Sigmoid colon (tissue), 6 donors: ENCODE measurements at regions not wholly inside any gene's neighbourhood (a gene's known extent, or its start where the extent isn't known, plus 50 kb on each side); places are given as distances from the start of the nearest gene placed in this dataset.

Experiments
- DNase-seq: peaks from one replicate; pipeline ENCODE4 v3.0.0-alpha.2; 2019
- H3K27ac ChIP-seq, 4 donors: fragments of 200-600 bp; sonication (generic); one replicate each; pipeline ENCODE4 v1.5.1; 2016 to 2019; ENCODE audit warnings: mild to moderate bottlenecking in 1 of 4
- H3K27me3 ChIP-seq, 3 donors: fragments of 200-600 bp; sonication (generic); one replicate each; pipeline ENCODE4 v1.5.1; 2019; ENCODE audit warnings: mild to moderate bottlenecking in 1 of 3
- H3K36me3 ChIP-seq, 4 donors: fragments of 200-600 bp; sonication (generic); one replicate each; pipeline ENCODE4 v1.5.1; 2016 to 2019
- H3K4me1 ChIP-seq, 4 donors: fragments of 200-600 bp; sonication (generic); one replicate each; pipeline ENCODE4 v1.5.1; 2017 to 2019
- H3K4me3 ChIP-seq, 4 donors: fragments of 200-600 bp; sonication (generic); one replicate each; pipeline ENCODE4 v1.5.1; 2017 to 2019; ENCODE audit warnings: mild to moderate bottlenecking in 2 of 4, moderate library complexity in 1 of 4
- H3K9me3 ChIP-seq, 4 donors: fragments of 200-600 bp in 3 of 4; sonication (generic) in 3 of 4; one replicate each; pipeline versions ENCODE4 v1.5.1 to v1.6.1; 2013 to 2019
- EP300 ChIP-seq, 4 donors: sonication (generic); formaldehyde crosslinking; IDR thresholded peaks; one replicate each; pipeline ENCODE4 v1.6.1; 2017; ENCODE audit warnings: antibody characterized with exemption in 4 of 4
- POLR2A ChIP-seq, 2 donors: fragments of 450-650 bp; IDR thresholded peaks; one replicate each; pipeline ENCODE4 v1.6.1; 2016; ENCODE audit warnings: antibody characterized with exemption in 2 of 2, mild to moderate bottlenecking in 2 of 2, moderate library complexity in 2 of 2
- POLR2AphosphoS5 ChIP-seq, 4 donors: sonication (generic); formaldehyde crosslinking; IDR thresholded peaks; one replicate each; pipeline ENCODE4 v1.6.1; 2017; ENCODE audit warnings: antibody characterized with exemption in 4 of 4
- WGBS, 2 donors: extraction: QIAGEN DNeasy Blood & Tissue Kit; methylation state at CpG; one replicate each; pipeline ENCODE4 v1.1.7; 2013; 5-methylcytosine and 5-hydroxymethylcytosine counted together
- intact Hi-C: fragments of 100-400 bp; cut with DNase I; formaldehyde crosslinking; loops from one replicate; pipeline ENCODE4 v1.15.1; 2023
- TF ChIP-seq, protein P1 (sequence below), 4 experiments: fragments of 450-650 bp in 3 of 4; fragments of 200-600 bp in 1 of 4; IDR thresholded peaks; one replicate each; pipeline ENCODE4 v1.5.1; 2016 to 2019; ENCODE audit warnings: antibody characterized with exemption in 4 of 4, mild to moderate bottlenecking in 3 of 4, moderate library complexity in 2 of 4
- donor health status: healthy with polysubstance abuse.
- donor health status: healthy.

GRCh38 chr11:71383461-71383860, 64.7 kb downstream of the DHCR7 start:
- WGBS, 2 donors: 74 to 75% methylated on average over 1 of the region's 1 CpG
- H3K27me3 ChIP-seq: peaks cover 0 to 1% (median 0%) of the 10 kb centered on the region in 3 donors
- H3K4me3 ChIP-seq: no peak overlapping the region
- DNase-seq: no peak
- intact Hi-C loops: no loop called here
- H3K27ac ChIP-seq: no peak overlapping the region
- TF ChIP-seq POLR2A (IDR thresholded peaks at IDR 0.05) (no peak), POLR2AphosphoS5 (IDR thresholded peaks at IDR 0.05) (no peak), EP300 (IDR thresholded peaks at IDR 0.05) (no peak)
- TF ChIP-seq, protein P1, sequence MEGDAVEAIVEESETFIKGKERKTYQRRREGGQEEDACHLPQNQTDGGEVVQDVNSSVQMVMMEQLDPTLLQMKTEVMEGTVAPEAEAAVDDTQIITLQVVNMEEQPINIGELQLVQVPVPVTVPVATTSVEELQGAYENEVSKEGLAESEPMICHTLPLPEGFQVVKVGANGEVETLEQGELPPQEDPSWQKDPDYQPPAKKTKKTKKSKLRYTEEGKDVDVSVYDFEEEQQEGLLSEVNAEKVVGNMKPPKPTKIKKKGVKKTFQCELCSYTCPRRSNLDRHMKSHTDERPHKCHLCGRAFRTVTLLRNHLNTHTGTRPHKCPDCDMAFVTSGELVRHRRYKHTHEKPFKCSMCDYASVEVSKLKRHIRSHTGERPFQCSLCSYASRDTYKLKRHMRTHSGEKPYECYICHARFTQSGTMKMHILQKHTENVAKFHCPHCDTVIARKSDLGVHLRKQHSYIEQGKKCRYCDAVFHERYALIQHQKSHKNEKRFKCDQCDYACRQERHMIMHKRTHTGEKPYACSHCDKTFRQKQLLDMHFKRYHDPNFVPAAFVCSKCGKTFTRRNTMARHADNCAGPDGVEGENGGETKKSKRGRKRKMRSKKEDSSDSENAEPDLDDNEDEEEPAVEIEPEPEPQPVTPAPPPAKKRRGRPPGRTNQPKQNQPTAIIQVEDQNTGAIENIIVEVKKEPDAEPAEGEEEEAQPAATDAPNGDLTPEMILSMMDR (IDR thresholded peaks at IDR 0.05): no peak
- H3K9me3 ChIP-seq: no peaks in the 10 kb centered on the region
- no peaks in the 10 kb centered on the region for H3K36me3 ChIP-seq
- no peaks in the 10 kb centered on the region for H3K4me1 ChIP-seq

DNA sequence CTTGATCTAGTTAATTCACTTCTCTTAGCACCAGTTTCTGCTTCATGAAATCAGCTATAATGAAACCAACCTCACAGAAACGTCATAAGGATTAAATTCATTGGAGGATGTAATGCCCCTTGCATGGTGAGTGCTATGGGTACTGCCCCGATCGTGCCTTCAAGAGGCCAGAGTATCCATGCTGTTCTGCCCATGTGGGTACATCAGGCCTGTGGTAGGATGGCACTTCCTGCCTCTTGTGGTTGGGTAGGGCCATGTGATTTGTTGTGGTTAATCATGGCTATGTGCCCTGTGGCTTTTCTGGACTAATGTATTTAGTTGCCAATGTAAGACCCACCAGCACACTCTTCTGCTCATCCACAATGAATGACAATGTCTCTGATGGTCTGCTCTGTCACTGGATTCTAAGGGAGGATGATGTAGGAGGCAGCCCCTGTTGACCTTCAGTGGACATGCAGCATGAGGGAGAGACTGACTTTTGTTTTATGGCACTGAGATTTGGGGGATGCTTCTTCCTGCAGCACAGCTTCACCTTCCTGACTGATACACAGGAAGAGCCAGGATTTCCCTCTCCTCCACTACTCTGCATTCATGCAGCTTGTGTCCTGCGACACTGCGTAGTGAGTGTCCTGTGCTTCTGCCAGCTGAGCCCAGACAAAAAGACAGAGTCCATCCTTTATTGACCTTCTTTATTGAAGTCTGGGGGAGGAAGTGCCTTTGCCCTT, 66.2 kb downstream of the DHCR7 start:
- Histone ChIP-seq H3K27ac (no peak overlapping the region), H3K27me3 (no peaks in the 10 kb centered on the region), H3K4me1 (no peaks in the 10 kb centered on the region), H3K36me3 (no peaks in the 10 kb centered on the region), H3K4me3 (no peak overlapping the region), H3K9me3 (no peaks in the 10 kb centered on the region)
- TF ChIP-seq EP300 (IDR thresholded peaks at IDR 0.05) (no peak), POLR2AphosphoS5 (IDR thresholded peaks at IDR 0.05) (no peak), POLR2A (IDR thresholded peaks at IDR 0.05) (no peak)
- TF ChIP-seq, protein P1 (IDR thresholded peaks at IDR 0.05): no peak
- DNase-seq: no peak
- WGBS, 2 donors: 80 to 86% methylated on average over 5 of the region's 5 CpGs
- intact Hi-C loops: no loop called here

DNA sequence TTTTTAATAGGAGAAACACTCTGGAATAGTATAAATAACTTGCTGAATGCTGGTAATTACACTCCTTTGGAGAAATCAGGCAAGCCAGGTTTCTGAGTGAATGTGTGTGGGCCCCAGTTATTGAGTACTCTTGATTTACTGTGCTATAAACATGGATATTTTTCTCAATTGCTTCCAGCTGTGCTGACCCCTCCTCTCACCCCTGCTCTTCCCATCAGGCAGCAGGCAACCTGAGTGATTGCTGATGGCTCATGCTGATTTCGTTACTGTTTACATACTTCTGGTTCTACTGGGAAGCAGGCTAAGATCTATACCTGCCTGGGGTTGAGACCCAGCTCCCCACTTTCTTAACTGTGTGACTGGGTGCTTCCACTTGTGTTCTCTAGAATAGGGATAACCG, 68.5 kb downstream of the DHCR7 start:
- no peak for DNase-seq
- Histone ChIP-seq H3K4me1 (no peaks in the 10 kb centered on the region), H3K27ac (no peak overlapping the region), H3K27me3 (no peaks in the 10 kb centered on the region), H3K4me3 (no peak overlapping the region), H3K9me3 (no peaks in the 10 kb centered on the region), H3K36me3 (no peaks in the 10 kb centered on the region)
- 68% methylated on average over 2 of the region's 2 CpGs for WGBS, 2 donors
- TF ChIP-seq POLR2A (IDR thresholded peaks at IDR 0.05) (no peak), POLR2AphosphoS5 (IDR thresholded peaks at IDR 0.05) (no peak), EP300 (IDR thresholded peaks at IDR 0.05) (no peak)
- intact Hi-C loops: no loop called here

DNA sequence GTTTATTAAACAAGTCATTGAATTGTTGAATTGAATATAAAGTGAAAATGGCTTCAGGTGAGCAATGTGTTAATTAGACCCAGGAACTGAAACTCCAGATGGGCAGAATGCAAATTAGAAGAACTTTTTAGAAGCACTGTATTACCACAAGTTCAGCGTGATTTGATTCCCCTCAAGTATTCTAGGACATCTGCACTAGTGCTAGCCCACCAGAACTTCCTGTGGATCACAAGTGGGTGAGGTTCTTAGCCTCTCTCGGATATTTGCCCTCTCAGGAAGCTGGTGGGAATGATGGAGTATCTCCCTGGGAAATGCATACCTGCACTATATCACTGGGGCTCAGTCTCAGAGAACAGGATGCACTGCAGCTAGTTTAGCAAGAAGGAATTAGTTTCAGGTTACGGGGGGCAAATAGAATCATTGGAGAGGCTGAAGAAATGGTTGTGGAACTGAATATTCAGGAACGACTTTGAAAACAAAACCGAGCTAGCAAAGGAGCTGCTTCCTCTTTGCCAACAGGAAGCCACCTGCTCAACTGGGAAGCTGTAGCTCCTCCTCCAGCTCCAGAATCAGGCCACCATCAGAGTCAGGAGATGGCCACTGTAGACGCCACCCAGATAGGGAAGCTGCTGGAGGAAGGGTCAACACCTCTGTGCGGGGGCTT, 74.3 kb downstream of the DHCR7 start:
- Histone ChIP-seq H3K27ac (no peak overlapping the region), H3K36me3 (no peaks in the 10 kb centered on the region), H3K27me3 (peaks cover 0 to 6% (median 0%) of the 10 kb centered on the region in 3 donors), H3K4me1 (no peaks in the 10 kb centered on the region), H3K4me3 (no peak overlapping the region), H3K9me3 (no peaks in the 10 kb centered on the region)
- intact Hi-C loops: no loop called here
- TF ChIP-seq POLR2A (IDR thresholded peaks at IDR 0.05): no peak
- TF ChIP-seq, protein P1 (IDR thresholded peaks at IDR 0.05): no peak
- no peak for TF ChIP-seq EP300 (IDR thresholded peaks at IDR 0.05)
- no peak for TF ChIP-seq POLR2AphosphoS5 (IDR thresholded peaks at IDR 0.05)
- no peak for DNase-seq
- WGBS, 2 donors: 48 to 66% methylated on average over 7 of the region's 7 CpGs
